Brain microvascular endothelial cell (primary cell): ENCODE measurements at regions not wholly inside any gene's neighbourhood (a gene's known extent, or its start where the extent isn't known, plus 50 kb on each side); places are given as distances from the start of the nearest gene placed in this dataset.

Source experiments
- DNase-seq: peaks from one replicate; pipeline ENCODE4 v3.0.0-alpha.2; 2020
- H3K27ac ChIP-seq: fragments of 250-450 bp; sonication (Bioruptor Pico); 2 replicates; pipeline ENCODE4 v1.5.1; 2020; ENCODE audit warnings: mild to moderate bottlenecking, moderate library complexity
- H3K27me3 ChIP-seq: fragments of 250-450 bp; sonication (Bioruptor Pico); replicated peaks from 2 replicates; pipeline ENCODE4 v1.5.1; 2020; ENCODE audit warnings: mild to moderate bottlenecking
- H3K36me3 ChIP-seq: fragments of 250-450 bp; sonication (Bioruptor Pico); replicated peaks from 2 replicates; pipeline ENCODE4 v1.5.1; 2020; ENCODE audit warnings: mild to moderate bottlenecking
- H3K4me3 ChIP-seq: 2 replicates; pipeline ENCODE4 v1.5.1; 2011; ENCODE audit warnings: low read depth, mild to moderate bottlenecking, control low read depth, low read length, moderate library complexity
- CTCF ChIP-seq: IDR thresholded peaks from 2 replicates; pipeline ENCODE4 v1.5.1; 2011; ENCODE audit warnings: low read depth, mild to moderate bottlenecking, moderate library complexity, low read length, control low read depth, inconsistent platforms; ENCODE audit errors: missing control alignments
- in situ Hi-C: cut with HindIII; loops from 2 replicates; pipeline ENCODE4 v1.10.0; 2017; ENCODE audit warnings: low sequenced_read_pairs, low pct_ligation_motif_present

DNA sequence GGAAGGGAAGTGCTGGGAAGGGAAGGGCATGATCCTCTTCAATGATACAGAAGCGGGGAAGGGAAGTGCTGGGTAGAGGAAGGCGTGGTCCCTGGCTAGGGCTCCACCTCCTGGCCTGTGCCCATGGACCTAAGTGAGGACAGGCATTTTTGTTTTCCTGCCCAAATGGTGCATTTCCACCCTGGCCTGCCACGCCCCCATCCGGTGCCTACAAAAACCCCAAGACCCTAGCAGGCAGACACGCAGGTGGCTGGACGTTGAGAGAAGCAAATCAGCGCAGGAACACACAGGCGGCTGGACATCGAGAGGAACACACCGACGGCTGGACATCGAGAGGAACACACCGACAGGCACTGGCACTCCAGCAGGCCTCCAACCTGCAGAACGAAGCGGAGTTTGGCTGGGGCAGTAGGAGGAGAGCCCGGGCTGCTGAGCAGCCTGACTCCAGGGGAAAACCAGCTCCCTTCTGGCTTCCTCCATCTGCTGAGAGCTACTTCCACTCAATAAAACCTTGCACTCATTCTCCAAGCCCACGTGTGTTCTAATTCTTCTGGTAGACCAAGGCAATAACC, 628.3 kb downstream of the BUD13 start:
- in situ Hi-C loops = no loop called here
- H3K36me3 ChIP-seq = no peaks in the 10 kb centered on the region
- no peak overlapping the region for H3K4me3 ChIP-seq
- H3K27me3 ChIP-seq = no peaks in the 10 kb centered on the region
- no peak overlapping the region for H3K27ac ChIP-seq
- DNase-seq = no peak
- no peak for TF ChIP-seq CTCF

DNA sequence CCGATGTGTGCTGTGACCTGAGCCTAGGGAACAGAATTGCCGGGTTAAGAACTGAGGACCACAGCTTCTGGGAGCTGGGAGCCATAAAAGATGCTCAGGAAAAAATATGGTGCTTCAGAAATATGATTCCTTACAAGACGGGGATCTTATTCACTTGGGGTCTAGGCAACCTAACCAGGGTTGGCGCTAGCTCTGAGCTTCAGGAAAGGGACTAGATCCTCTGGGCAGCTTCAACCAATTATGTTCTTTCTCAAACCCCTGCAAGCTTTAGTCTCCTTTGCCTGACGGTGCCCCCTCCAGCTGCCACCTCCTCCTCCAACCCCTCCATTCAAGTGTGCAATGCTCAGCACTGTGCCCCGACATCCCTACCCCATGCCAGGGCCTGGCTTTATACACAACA, 634.1 kb upstream of the CADM1 start:
- DNase-seq = no peak
- H3K27ac ChIP-seq = no peak overlapping the region
- TF ChIP-seq CTCF = no peak
- no peaks in the 10 kb centered on the region for H3K36me3 ChIP-seq
- no peaks in the 10 kb centered on the region for H3K27me3 ChIP-seq
- H3K4me3 ChIP-seq = no peak overlapping the region
- in situ Hi-C loops = no loop called here

GRCh38 chr11:116137753-116138152, 633.5 kb upstream of the CADM1 start:
- no peak for DNase-seq
- no peak overlapping the region for H3K27ac ChIP-seq
- in situ Hi-C loops = no loop called here
- no peak overlapping the region for H3K4me3 ChIP-seq
- no peak for TF ChIP-seq CTCF
- no peaks in the 10 kb centered on the region for H3K36me3 ChIP-seq
- H3K27me3 ChIP-seq = no peaks in the 10 kb centered on the region

GRCh38 chr11:116136987-116137674, 632.9 kb upstream of the CADM1 start:
- Histone ChIP-seq H3K36me3 (no peaks in the 10 kb centered on the region), H3K27ac (no peak overlapping the region), H3K27me3 (no peaks in the 10 kb centered on the region), H3K4me3 (no peak overlapping the region)
- TF ChIP-seq CTCF = no peak
- DNase-seq = no peak
- in situ Hi-C loops = no loop called here

DNA sequence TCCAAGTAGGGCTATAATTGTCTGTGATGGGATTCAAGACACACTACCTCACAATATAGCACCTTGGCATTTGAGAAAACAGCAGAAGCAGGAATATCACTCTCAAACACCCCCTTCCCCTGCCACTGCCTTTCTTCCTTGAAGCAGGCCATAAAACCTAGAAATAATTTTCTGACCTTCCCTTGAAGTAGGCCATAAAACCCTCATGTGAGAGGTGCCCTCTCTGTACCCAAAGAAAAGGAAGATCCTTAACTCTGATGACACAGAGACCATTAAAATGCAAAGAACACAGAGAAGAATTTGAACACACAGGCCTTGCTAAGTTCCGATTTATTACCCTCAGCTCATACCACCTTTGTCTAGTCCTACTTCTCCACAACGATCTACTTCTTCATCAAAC, 631.7 kb upstream of the CADM1 start:
- in situ Hi-C loops = no loop called here
- DNase-seq = no peak
- Histone ChIP-seq H3K27me3 (no peaks in the 10 kb centered on the region), H3K4me3 (no peak overlapping the region), H3K36me3 (no peaks in the 10 kb centered on the region), H3K27ac (no peak overlapping the region)
- TF ChIP-seq CTCF = no peak

DNA sequence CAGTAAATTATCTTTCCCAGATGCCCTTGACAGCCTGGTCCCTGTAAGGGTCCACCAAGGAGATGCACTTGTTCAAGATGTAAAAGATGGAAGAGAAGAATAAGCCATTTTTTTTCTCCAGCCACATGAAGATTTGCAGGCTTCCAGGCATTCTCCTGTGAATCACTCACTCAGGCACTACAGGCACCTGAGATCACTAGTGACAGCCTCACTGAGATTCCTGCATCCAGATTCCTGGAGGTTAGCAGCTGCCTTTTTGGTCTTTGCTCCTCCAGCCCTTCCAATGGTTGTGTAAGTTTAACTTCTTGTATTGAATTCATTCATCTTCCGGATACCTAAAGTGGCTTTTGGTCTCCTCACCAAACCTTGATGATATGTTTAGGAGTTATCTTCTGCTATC, 630.2 kb upstream of the CADM1 start:
- in situ Hi-C loops = no loop called here
- no peak for TF ChIP-seq CTCF
- H3K4me3 ChIP-seq = no peak overlapping the region

More for the DNA sequence above, 630.2 kb upstream of the CADM1 start:
- Histone ChIP-seq H3K36me3 (no peaks in the 10 kb centered on the region), H3K27me3 (no peaks in the 10 kb centered on the region), H3K27ac (no peak overlapping the region)
- no peak for DNase-seq
